ENCODE measurements at regions not wholly inside any gene's neighbourhood (a gene's known extent, or its start where the extent isn't known, plus 50 kb on each side); places are given as distances from the start of the nearest gene placed in this dataset.

- no peak for DNase-seq
Observed at GRCh38 chr1:102050556-102050955, 53.8 kb upstream of the OLFM3 start.

GRCh38 chr1:102047724-102048123, 51.0 kb upstream of the OLFM3 start:
- DNase-seq: no peak

All from SHP77 treated with DMSO at 0.1 percent for 48 hours (cell line).